Astrocyte of the cerebellum (primary cell): ENCODE measurements at regions not wholly inside any gene's neighbourhood (a gene's known extent, or its start where the extent isn't known, plus 50 kb on each side); places are given as distances from the start of the nearest gene placed in this dataset.

Experiments used
- DNase-seq: peaks from one replicate; pipeline ENCODE4 v3.0.0-alpha.2; 2011; ENCODE audit warnings: low read depth
- H3K4me3 ChIP-seq: 2 replicates; pipeline ENCODE4 v1.5.1; 2011; ENCODE audit warnings: mild to moderate bottlenecking, low read depth, low read length, moderate library complexity
- in situ Hi-C: cut with HindIII; loops from 2 replicates; pipeline ENCODE4 v1.10.0; 2017; ENCODE audit warnings: low sequenced_read_pairs
- TF ChIP-seq, protein P1 (sequence below): IDR thresholded peaks from 2 replicates; pipeline ENCODE4 v1.5.1; 2012; ENCODE audit warnings: low read length, low read depth, moderate library complexity, mild to moderate bottlenecking; ENCODE audit errors: missing control alignments

DNA sequence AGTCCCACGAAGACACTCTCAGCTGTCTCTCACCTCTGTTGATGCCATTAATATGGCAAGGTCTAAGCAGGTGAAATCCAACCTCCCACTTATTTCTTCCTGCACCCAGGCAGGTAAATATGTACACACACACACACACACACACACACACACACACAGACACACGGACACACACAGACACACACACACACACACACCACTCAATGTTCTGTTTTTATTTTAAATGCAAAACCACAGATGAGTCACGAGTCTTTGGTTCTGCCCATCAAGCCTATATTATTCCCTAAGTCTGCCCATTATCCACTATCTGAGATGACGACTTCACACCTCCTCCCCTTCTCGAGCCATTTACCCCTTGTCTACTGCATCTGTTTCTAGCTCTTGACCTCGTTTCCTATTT, 344.7 kb downstream of the CDH26 start:
- in situ Hi-C loops, result no loop called here
- no peak overlapping the region for H3K4me3 ChIP-seq
- TF ChIP-seq, protein P1, sequence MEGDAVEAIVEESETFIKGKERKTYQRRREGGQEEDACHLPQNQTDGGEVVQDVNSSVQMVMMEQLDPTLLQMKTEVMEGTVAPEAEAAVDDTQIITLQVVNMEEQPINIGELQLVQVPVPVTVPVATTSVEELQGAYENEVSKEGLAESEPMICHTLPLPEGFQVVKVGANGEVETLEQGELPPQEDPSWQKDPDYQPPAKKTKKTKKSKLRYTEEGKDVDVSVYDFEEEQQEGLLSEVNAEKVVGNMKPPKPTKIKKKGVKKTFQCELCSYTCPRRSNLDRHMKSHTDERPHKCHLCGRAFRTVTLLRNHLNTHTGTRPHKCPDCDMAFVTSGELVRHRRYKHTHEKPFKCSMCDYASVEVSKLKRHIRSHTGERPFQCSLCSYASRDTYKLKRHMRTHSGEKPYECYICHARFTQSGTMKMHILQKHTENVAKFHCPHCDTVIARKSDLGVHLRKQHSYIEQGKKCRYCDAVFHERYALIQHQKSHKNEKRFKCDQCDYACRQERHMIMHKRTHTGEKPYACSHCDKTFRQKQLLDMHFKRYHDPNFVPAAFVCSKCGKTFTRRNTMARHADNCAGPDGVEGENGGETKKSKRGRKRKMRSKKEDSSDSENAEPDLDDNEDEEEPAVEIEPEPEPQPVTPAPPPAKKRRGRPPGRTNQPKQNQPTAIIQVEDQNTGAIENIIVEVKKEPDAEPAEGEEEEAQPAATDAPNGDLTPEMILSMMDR, result no peak
- no peak for DNase-seq

DNA sequence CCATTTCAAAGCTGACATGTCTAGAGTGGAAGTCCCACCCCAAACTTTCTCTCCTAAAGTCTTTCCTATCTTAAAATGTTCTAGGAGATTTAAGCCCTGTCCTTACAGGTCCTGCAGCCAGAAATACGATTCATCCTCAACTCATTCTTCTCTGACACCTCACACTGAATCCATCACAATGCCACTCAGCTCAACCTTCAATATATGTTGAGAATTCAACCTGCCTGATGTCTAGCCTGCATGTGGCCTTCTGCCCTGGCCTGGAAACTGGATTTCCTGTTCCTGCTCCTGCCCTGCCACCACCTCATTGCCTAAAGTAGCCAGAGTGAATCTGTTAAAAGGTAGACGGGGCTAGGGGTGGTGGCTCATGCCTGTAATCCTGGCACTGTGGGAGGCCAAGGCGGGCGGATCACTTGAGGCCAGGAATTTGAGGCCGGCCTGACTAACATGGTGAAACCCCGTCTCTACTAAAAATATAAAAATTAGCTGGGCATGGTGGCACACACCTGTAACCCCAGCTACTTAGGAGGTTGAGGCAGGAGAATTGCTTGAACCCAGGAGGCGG, 345.9 kb downstream of the CDH26 start:
- no peak overlapping the region for H3K4me3 ChIP-seq
- TF ChIP-seq, protein P1, result no peak
- DNase-seq, result no peak
- in situ Hi-C loops, result no loop called here

DNA sequence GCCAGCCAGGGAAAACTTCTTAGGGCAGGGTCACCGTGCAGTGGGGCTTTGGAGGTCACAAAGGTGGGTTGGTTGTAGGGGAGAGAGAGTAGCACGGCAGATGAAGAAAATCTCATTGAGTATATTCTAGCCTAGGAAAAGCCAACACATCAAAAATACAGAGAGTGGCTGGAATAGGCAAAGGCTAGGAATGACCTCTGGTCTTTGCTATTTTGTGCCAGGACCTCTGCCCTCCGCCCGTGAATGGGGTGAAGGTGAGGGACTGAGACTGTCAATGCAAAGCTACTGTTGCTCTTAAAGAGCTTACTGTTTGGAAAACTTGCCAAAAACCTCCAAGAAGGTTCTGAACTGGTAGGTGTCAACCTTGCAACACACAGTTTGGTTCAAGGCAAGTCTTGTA, 346.7 kb downstream of the CDH26 start:
- TF ChIP-seq, protein P1, result no peak
- no peak for DNase-seq
- in situ Hi-C loops, result no loop called here
- H3K4me3 ChIP-seq, result no peak overlapping the region

DNA sequence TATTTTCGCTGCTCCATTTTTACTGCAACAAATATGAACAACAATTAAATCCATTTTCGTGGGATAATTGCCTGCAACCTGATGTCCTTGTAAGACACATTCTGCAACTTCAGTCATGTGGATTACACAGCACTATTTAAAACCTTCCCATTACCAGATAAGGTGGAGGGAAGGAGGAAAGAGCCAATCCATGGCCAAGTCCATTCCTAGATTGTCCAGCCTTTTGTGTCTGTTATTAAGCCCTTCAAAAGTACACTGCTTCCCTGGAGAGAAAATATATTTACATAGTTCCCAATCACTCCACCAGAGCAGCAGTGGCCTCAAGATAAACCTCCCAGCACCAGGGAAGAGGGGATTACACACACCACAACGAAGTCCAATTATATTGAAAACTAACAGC, 347.9 kb downstream of the CDH26 start:
- H3K4me3 ChIP-seq, result no peak overlapping the region
- in situ Hi-C loops, result no loop called here
- DNase-seq, result no peak
- TF ChIP-seq, protein P1, result no peak

DNA sequence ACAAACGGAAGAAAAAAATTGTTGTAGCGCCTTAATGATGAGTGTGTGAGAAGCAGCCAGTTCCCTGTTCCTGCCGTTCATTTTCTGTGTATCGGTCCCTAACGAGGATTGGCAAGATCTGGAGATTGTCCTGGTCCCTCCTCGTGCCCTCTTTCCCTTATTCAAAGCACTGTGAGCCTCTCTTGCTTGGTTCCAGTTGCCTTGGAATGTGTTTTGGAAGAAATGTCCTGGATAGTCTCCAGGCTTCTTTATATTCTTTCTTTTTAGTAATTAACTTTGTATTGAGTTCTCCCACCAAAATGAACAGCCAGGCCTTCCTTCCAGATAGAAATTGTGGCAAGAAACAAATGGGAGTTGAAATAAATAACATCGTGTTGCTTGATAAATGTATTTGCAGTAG, 348.3 kb downstream of the CDH26 start:
- no peak overlapping the region for H3K4me3 ChIP-seq
- in situ Hi-C loops, result no loop called here
- no peak for DNase-seq
- TF ChIP-seq, protein P1, result no peak

DNA sequence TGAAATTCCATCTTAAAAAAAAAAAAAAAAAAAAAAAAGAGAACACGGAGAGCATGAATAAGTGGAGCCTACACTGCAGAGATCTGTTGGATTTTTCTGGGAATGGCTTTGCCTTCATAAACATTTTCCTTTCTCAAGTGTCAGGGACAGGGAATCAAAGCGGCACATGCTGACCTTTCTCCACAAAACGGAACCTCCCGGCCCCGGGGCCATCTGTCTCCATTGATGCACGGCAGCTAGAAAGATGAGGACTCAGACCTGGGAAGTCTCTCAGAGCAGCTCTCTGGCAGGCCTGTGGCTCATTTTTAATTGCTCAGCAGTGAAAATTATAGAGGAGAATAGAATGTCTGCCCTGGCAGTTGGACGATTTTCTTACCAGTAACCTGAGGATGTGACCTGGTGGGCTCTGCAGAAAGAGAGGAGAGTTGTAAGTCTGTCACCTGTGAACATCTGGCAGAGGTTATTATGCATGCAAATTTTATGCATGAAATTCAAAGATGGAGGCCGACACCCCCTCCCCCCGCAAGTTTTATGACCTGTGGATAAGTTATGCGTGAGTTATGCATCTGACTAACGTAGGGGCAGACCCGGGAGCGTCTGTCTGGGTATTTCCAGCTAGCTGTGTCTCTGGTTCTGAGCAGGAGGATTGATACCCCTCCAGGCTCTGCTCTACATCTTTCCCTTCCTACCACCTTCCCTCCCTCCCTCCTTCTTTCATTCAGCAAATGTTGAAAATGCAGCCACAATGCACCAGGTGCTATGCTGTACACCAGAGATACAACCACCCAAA, 352.5 kb downstream of the CDH26 start:
- TF ChIP-seq, protein P1, result no peak
- no peak overlapping the region for H3K4me3 ChIP-seq
- no peak for DNase-seq
- in situ Hi-C loops, result no loop called here
